Mucosa of rectum (tissue), 2 donors: ENCODE measurements at regions not wholly inside any gene's neighbourhood (a gene's known extent, or its start where the extent isn't known, plus 50 kb on each side); places are given as distances from the start of the nearest gene placed in this dataset.
"Not testable (repeated sequence)": the region's sequence is repeated elsewhere in the genome, so short reads cannot be mapped to it uniquely, and the experiment has no call there.

Experiments used
- H3K27ac ChIP-seq, 2 donors: one replicate each; pipeline ENCODE4 v1.7.0; 2013; ENCODE audit warnings: inconsistent platforms in 2 of 2, low read depth in 2 of 2, low read length in 2 of 2
- H3K27me3 ChIP-seq, 2 donors: one replicate each; pipeline ENCODE4 v1.7.0; 2013; ENCODE audit warnings: low read length in 2 of 2; ENCODE audit not compliant: control insufficient read depth in 2 of 2, insufficient read depth in 2 of 2
- H3K36me3 ChIP-seq, 2 donors: one replicate each; pipeline ENCODE4 v1.7.0; 2013; ENCODE audit warnings: low read length in 2 of 2; ENCODE audit not compliant: control insufficient read depth in 2 of 2, insufficient read depth in 2 of 2
- H3K4me1 ChIP-seq, 2 donors: one replicate each; pipeline ENCODE4 v1.7.0; 2013; ENCODE audit warnings: low read length in 2 of 2, mild to moderate bottlenecking in 1 of 2; ENCODE audit not compliant: control insufficient read depth in 2 of 2, insufficient read depth in 2 of 2
- H3K4me3 ChIP-seq, 2 donors: one replicate each; pipeline ENCODE4 v1.7.0; 2013; ENCODE audit warnings: low read length in 2 of 2
- H3K9ac ChIP-seq, 2 donors: one replicate each; pipeline ENCODE4 v1.7.0; 2013; ENCODE audit warnings: low read length in 2 of 2, low read depth in 1 of 2, mild to moderate bottlenecking in 1 of 2
- H3K9me3 ChIP-seq, 2 donors: one replicate each; pipeline ENCODE4 v1.7.0; 2013; ENCODE audit warnings: low read length in 2 of 2; ENCODE audit not compliant: control insufficient read depth in 2 of 2
- donor health status: healthy.
- donor health status: Normal muscosa, but diverticular disease.

DNA sequence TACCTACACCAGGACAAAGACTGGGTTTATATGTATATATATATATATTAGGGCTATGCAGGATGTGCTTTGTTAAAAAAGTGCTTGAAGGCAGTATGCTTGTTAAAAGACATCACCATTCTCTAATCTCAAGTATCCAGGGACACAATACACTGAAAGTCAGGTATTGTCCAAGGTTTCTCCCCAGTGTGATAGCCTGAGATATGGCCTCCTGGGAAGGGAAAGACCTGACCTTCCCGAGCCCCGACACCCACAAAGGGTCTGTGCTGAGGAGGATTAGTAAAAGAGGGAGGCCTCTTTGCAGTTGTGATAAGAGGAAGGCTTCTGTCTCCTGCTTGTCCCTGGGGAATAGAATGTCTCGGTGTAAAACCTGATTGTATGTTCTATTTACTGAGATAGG lies 156.9 kb downstream of the GPX5 start:
- H3K9ac ChIP-seq = no peak overlapping the region
- no peaks in the 10 kb centered on the region for H3K9me3 ChIP-seq
- H3K4me3 ChIP-seq = no peak overlapping the region
- H3K4me1 ChIP-seq = no peaks in the 10 kb centered on the region
- H3K36me3 ChIP-seq = no peaks in the 10 kb centered on the region
- H3K27ac ChIP-seq = no peak overlapping the region
- peaks cover 5 to 17% of the 10 kb centered on the region in 2 donors for H3K27me3 ChIP-seq

DNA sequence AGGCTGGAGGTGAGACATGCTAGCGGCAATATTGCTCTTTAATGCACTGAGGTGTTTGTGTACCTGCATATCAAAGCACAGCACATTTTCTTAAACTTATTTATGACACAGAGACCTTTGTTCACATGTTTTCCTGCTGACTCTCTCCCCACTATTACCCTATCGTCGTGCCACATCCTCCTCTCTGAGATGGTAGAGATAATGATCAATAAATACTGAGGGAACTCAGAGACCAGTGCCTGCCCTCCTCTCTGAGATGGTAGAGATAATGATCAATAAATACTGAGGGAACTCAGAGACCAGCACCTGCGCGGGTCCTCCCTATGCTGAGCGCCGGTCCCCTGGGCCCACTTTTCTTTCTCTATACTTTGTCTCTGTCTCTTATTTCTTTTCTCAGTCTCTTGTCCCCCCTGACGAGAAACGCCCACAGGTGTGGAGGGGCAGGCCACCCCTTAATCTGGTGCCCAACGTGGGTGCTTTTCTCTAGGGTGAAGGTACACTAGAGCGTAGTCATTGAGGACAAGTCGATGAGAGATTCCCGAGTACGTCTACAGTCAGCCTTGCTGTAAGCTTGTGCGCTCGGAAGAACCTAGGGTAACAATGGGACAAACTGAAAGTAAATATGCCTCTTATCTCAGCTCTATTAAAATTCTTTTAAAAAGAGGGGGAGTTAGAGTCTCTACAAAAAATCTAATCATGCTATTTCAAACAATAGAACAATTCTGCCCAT lies 157.4 kb downstream of the GPX5 start:
- not testable (repeated sequence) for H3K4me1 ChIP-seq, H3K9me3 ChIP-seq, H3K27ac ChIP-seq, H3K36me3 ChIP-seq, H3K9ac ChIP-seq, H3K4me3 ChIP-seq
- peaks cover 5 to 17% of the 10 kb centered on the region in 2 donors for H3K27me3 ChIP-seq

- no peaks in the 10 kb centered on the region for H3K9me3 ChIP-seq
Measured at GRCh38 chr6:28683945-28684538, 158.4 kb downstream of the GPX5 start.

GRCh38 chr6:28685960-28686359 lies 160.3 kb downstream of the GPX5 start:
- H3K4me1 ChIP-seq, H3K27ac ChIP-seq, H3K9ac ChIP-seq, H3K9me3 ChIP-seq, H3K36me3 ChIP-seq, H3K4me3 ChIP-seq: not testable (repeated sequence)
- peaks cover 5 to 17% of the 10 kb centered on the region in 2 donors for H3K27me3 ChIP-seq

More at GRCh38 chr6:28683945-28684538, 158.4 kb downstream of the GPX5 start:
- Histone ChIP-seq H3K9ac (no peak overlapping the region), H3K36me3 (no peaks in the 10 kb centered on the region), H3K27ac (no peak overlapping the region), H3K4me3 (no peak overlapping the region), H3K4me1 (no peaks in the 10 kb centered on the region), H3K27me3 (peaks cover 5 to 17% of the 10 kb centered on the region in 2 donors)

DNA sequence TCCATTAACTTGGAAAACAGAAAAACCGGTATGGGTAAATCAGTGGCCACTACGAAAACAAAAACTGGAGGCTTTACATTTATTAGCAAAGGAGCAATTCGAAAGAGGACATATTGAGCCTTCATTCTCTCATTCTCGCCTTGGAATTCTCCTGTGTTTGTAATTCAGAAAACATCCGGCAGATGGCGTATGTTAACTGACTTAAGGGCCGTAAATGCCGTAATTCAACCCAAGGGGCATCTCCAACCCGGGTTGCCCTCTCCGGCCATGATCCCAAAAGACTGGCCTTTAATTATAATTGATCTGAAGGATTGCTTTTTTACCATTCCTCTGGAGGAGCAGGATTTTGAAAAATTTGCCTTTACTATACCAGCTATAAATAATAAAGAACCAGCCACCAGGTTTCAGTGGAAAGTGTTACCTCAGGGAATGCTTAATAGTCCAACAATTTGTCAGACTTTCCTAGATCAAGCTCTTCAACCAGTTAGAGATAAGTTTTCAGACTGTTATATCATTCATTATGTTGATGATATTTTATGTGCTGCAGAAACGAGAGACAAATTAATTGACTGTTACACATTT lies 160.9 kb downstream of the GPX5 start:
- H3K9ac ChIP-seq, H3K4me3 ChIP-seq, H3K36me3 ChIP-seq, H3K4me1 ChIP-seq, H3K27ac ChIP-seq, H3K9me3 ChIP-seq: not testable (repeated sequence)
- peaks cover 2 to 17% of the 10 kb centered on the region in 2 donors for H3K27me3 ChIP-seq

- H3K4me3 ChIP-seq, H3K9me3 ChIP-seq, H3K4me1 ChIP-seq, H3K9ac ChIP-seq, H3K36me3 ChIP-seq, H3K27me3 ChIP-seq, H3K27ac ChIP-seq: not testable (repeated sequence)
Measured at GRCh38 chr6:28687309-28687981, 161.8 kb downstream of the GPX5 start.

DNA sequence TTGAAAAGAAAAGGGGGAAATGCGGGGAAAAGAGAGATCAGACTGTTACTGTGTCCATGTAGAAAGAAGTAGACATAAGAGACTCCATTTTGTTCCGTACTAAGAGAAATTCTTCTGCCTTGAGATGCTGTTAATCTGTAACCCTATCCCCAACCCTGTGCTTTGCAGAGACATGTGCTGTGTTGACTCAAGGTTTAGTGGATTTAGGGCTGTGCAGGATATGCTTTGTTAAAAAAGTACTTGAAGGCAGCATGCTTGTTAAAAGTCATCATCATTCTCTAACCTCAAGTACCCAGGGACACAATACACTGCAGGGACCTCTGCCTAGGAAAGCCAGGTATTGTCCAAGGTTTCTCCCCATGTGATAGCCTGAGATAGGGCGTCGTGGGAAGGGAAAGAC lies 166.3 kb downstream of the GPX5 start:
- not testable (repeated sequence) for H3K27ac ChIP-seq, H3K9ac ChIP-seq, H3K9me3 ChIP-seq, H3K4me1 ChIP-seq, H3K36me3 ChIP-seq, H3K4me3 ChIP-seq
- peaks cover 10 to 15% of the 10 kb centered on the region in 2 donors for H3K27me3 ChIP-seq

- no peaks in the 10 kb centered on the region for H3K36me3 ChIP-seq
- no peak overlapping the region for H3K9ac ChIP-seq
- peaks cover 10 to 15% of the 10 kb centered on the region in 2 donors for H3K27me3 ChIP-seq
- H3K27ac ChIP-seq = no peak overlapping the region
- no peaks in the 10 kb centered on the region for H3K4me1 ChIP-seq
- no peaks in the 10 kb centered on the region for H3K9me3 ChIP-seq
- H3K4me3 ChIP-seq = no peak overlapping the region
Measured at GRCh38 chr6:28693033-28693750, 167.5 kb downstream of the GPX5 start.

DNA sequence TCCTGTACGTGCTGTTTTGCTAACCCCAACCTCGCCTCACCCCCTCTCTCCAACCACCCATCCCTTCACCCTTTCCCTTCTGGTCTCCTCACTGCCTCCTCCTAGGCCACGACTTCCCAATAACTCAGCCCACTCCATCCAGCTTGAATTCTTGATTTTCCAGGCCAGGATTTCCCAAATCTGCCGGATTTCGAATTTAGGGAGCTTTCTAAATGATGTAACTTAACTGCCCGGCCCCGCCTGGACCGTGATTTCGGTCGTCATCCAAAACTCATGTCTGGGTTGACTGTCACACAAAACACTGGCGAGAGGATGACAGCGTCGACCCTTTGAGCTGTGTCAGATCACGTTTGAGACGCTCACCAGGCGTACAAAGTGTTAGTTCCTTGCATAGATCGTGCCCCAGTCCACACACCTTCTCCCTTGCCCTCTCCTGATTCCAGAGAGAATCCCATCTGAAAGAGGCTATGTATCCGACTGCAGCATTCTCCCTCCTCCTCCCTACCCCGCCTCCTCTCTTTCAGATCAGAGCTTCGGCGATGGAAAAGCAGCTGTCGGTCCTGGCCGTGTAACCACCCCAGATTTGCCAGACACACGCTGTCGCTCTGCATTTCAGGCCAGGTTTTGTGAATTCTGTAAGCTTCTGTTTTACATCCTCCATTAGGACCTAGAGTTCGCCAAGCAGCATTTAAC lies 168.2 kb downstream of the GPX5 start:
- Histone ChIP-seq H3K9me3 (no peaks in the 10 kb centered on the region), H3K4me1 (no peaks in the 10 kb centered on the region), H3K9ac (no peak overlapping the region), H3K27ac (no peak overlapping the region), H3K4me3 (no peak overlapping the region), H3K36me3 (no peaks in the 10 kb centered on the region), H3K27me3 (peaks cover 10 to 15% of the 10 kb centered on the region in 2 donors)
